Cardiac muscle cell (in vitro differentiated cells and primary cell): ENCODE measurements at regions not wholly inside any gene's neighbourhood (a gene's known extent, or its start where the extent isn't known, plus 50 kb on each side); places are given as distances from the start of the nearest gene placed in this dataset.

Experiments used
- DNase-seq, 2 donors: peaks; one replicate each; pipeline versions ENCODE4 v3.0.0 to v3.0.0-alpha.2; 2010 to 2017; ENCODE audit warnings: low read depth in 1 of 2, low spot score in 1 of 2
- H3K27ac ChIP-seq: fragments of 200-600 bp; sonication (generic); 2 replicates; pipeline ENCODE4 v1.5.1; 2016
- H3K27me3 ChIP-seq: fragments of 200-600 bp; sonication (generic); 2 replicates; pipeline ENCODE4 v1.6.0; 2016; ENCODE audit warnings: control low read depth
- H3K36me3 ChIP-seq: fragments of 200-600 bp; sonication (generic); 2 replicates; pipeline ENCODE4 v1.5.1; 2016; ENCODE audit warnings: control low read depth
- H3K4me1 ChIP-seq: fragments of 200-600 bp; sonication (generic); 2 replicates; pipeline ENCODE4 v1.8.1; 2017; ENCODE audit warnings: low read depth, mild to moderate bottlenecking, mixed run types
- H3K4me3 ChIP-seq: fragments of 200-600 bp; sonication (generic); 2 replicates; pipeline ENCODE4 v1.5.1; 2016; ENCODE audit warnings: mild to moderate bottlenecking
- H3K9me3 ChIP-seq: fragments of 200-600 bp; sonication (generic); 2 replicates; pipeline ENCODE4 v1.5.1; 2017; ENCODE audit warnings: low read depth, mild to moderate bottlenecking, control low read depth
- TF ChIP-seq, protein P1 (sequence below): IDR thresholded peaks from 2 replicates; pipeline ENCODE4 v1.5.1; 2012; ENCODE audit warnings: low read depth, mild to moderate bottlenecking, low read length

DNA sequence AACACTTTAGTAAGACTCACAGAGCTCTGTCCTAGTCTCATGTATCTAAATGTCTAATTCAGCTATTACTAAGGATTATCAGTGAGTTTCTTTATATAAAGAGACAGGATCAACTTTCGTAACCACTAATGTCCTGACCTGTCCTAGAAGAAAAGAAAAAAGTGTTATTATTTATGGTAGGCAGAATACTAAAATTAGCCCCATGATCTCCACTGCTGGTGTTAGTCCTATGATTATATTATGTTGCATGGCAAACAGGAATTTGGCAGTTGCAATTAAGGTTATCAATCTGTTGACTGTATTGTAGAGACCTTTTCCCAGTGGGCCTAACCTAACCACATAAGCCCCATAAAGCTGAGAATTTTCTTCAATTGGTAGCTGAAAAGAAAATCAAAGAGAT, 132.9 kb upstream of the DIO2 start:
- Histone ChIP-seq H3K27ac (no peak overlapping the region), H3K9me3 (no peaks in the 10 kb centered on the region), H3K4me3 (no peak overlapping the region), H3K4me1 (no peaks in the 10 kb centered on the region), H3K27me3 (no peaks in the 10 kb centered on the region), H3K36me3 (no peaks in the 10 kb centered on the region)
- TF ChIP-seq, protein P1, sequence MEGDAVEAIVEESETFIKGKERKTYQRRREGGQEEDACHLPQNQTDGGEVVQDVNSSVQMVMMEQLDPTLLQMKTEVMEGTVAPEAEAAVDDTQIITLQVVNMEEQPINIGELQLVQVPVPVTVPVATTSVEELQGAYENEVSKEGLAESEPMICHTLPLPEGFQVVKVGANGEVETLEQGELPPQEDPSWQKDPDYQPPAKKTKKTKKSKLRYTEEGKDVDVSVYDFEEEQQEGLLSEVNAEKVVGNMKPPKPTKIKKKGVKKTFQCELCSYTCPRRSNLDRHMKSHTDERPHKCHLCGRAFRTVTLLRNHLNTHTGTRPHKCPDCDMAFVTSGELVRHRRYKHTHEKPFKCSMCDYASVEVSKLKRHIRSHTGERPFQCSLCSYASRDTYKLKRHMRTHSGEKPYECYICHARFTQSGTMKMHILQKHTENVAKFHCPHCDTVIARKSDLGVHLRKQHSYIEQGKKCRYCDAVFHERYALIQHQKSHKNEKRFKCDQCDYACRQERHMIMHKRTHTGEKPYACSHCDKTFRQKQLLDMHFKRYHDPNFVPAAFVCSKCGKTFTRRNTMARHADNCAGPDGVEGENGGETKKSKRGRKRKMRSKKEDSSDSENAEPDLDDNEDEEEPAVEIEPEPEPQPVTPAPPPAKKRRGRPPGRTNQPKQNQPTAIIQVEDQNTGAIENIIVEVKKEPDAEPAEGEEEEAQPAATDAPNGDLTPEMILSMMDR = no peak
- DNase-seq = no peak

DNA sequence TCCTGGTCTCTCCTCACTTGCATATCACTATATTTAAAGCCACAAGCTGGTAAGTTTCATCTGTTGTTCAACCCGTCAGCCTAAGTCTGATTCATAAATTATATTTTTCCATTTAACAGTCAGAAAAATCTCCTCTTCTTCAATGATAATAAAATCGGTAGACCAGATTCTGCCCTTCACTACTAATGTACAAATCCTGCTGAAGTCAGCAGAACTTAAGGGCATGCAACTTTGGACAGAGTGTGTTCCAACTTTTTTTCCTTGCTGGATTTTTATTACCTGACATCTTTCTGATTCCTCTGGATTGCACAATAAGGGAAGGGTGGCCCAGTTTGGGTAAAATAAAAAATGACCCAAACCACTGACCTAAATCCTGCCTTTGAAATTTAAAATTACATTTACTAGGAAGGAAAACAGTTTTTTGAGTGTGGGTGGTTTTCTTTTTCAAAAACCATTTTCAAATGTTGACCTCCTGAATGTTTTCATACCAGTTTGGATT, 125.4 kb upstream of the DIO2 start:
- Histone ChIP-seq H3K4me3 (no peak overlapping the region), H3K36me3 (no peaks in the 10 kb centered on the region), H3K9me3 (no peaks in the 10 kb centered on the region), H3K27ac (no peak overlapping the region), H3K27me3 (no peaks in the 10 kb centered on the region), H3K4me1 (no peaks in the 10 kb centered on the region)
- DNase-seq = no peak
- TF ChIP-seq, protein P1 = no peak

DNA sequence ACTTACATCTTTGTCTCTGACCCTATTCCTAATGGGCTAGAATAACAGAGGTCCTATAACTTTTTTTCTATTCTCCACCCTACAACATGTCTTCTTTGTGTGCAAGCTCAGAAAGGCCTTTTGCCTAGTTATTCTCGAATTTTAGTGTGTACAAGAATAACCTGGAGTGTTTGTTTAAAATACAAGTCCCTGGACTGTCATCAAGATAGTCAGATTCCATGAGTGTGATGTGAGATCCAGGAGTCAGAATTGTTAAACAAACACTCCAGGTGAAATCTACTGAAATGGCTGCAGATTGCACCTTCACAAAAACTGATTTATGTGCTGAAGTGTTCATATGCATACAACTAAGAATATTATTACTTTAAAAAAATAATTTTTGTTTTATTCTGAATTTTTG, 114.4 kb upstream of the DIO2 start:
- Histone ChIP-seq H3K4me3 (no peak overlapping the region), H3K27ac (no peak overlapping the region), H3K4me1 (peaks cover 12% of the 10 kb centered on the region), H3K9me3 (no peaks in the 10 kb centered on the region), H3K27me3 (no peaks in the 10 kb centered on the region), H3K36me3 (no peaks in the 10 kb centered on the region)
- no peak for DNase-seq
- TF ChIP-seq, protein P1 = no peak

DNA sequence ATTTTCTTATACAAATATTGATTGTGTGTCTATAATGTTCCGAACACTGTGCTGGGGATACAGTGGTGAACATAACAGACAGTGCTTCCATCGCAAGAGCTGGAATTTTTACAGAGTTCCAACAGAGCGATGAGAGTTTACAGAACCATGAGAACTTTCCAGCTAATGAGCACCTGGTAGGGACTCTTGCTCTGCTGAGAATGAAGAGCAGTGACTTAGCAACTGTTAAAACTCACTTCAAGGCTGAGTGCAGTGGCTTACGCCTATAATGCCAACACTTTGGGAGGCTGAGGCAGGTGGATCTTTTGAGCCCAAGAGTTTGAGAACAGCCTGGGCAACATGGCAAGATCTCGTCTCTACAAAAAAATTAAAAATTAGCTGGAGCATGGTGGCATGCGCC, 113.8 kb upstream of the DIO2 start:
- Histone ChIP-seq H3K4me1 (peaks cover 12% of the 10 kb centered on the region), H3K27me3 (no peaks in the 10 kb centered on the region), H3K27ac (no peak overlapping the region), H3K36me3 (no peaks in the 10 kb centered on the region), H3K4me3 (no peak overlapping the region), H3K9me3 (peaks cover 2% of the 10 kb centered on the region)
- no peak for DNase-seq
- TF ChIP-seq, protein P1 = no peak

DNA sequence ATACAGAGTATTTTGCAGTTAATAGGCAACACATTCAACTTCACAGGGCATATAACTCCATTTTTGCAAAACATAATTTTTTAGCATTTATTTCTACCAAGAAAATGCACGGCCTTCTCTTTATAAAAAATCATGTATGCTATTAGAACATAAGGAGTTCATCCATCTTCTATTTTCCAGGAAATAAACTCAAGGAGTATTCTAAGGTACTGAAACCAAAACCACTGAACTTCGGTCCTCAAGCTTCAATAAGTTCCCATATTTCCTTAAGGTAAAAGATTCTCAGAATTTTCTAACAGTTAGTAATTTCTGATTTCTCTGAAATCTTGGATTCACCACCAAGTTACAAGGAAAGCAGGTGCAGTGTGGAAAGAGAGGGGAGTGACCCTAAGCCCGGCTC, 113.3 kb upstream of the DIO2 start:
- Histone ChIP-seq H3K27ac (no peak overlapping the region), H3K27me3 (no peaks in the 10 kb centered on the region), H3K36me3 (no peaks in the 10 kb centered on the region), H3K4me1 (peaks cover 12% of the 10 kb centered on the region), H3K4me3 (no peak overlapping the region), H3K9me3 (peaks cover 2% of the 10 kb centered on the region)
- TF ChIP-seq, protein P1 = no peak
- DNase-seq = no peak
